Astrocyte of the cerebellum (primary cell): ENCODE measurements at regions not wholly inside any gene's neighbourhood (a gene's known extent, or its start where the extent isn't known, plus 50 kb on each side); places are given as distances from the start of the nearest gene placed in this dataset.

Experiments used
- DNase-seq: peaks from one replicate; pipeline ENCODE4 v3.0.0-alpha.2; 2011; ENCODE audit warnings: low read depth
- H3K4me3 ChIP-seq: 2 replicates; pipeline ENCODE4 v1.5.1; 2011; ENCODE audit warnings: mild to moderate bottlenecking, low read depth, low read length, moderate library complexity
- CTCF ChIP-seq: IDR thresholded peaks from 2 replicates; pipeline ENCODE4 v1.5.1; 2012; ENCODE audit warnings: low read length, low read depth, moderate library complexity, mild to moderate bottlenecking; ENCODE audit errors: missing control alignments
- in situ Hi-C: cut with HindIII; loops from 2 replicates; pipeline ENCODE4 v1.10.0; 2017; ENCODE audit warnings: low sequenced_read_pairs

GRCh38 chrX:107542040-107542439 lies 86.3 kb upstream of the PRPS1 start:
- no peak for TF ChIP-seq CTCF
- in situ Hi-C loops = no loop called here
- no peak for DNase-seq
- H3K4me3 ChIP-seq = no peak overlapping the region

- no peak for DNase-seq
- in situ Hi-C loops = no loop called here
- no peak overlapping the region for H3K4me3 ChIP-seq
- TF ChIP-seq CTCF = peak; percentile 30
These were observed 85.8 kb upstream of the PRPS1 start for GRCh38 chrX:107542500-107542899.

- in situ Hi-C loops = loop anchor here (5.0 kb wide), 1 partner anchor 55 kb away; no protein-coding TSS in a partner anchor
- DNase-seq = no peak
- no peak overlapping the region for H3K4me3 ChIP-seq
- no peak for TF ChIP-seq CTCF
These were observed 80.7 kb upstream of the PRPS1 start for GRCh38 chrX:107547621-107548020.

GRCh38 chrX:107548775-107549174 lies 79.5 kb upstream of the PRPS1 start:
- TF ChIP-seq CTCF = no peak
- in situ Hi-C loops = loop anchor here (5.0 kb wide), 1 partner anchor 54 kb away; no protein-coding TSS in a partner anchor
- DNase-seq = no peak
- no peak overlapping the region for H3K4me3 ChIP-seq

- no peak for TF ChIP-seq CTCF
- no peak overlapping the region for H3K4me3 ChIP-seq
- in situ Hi-C loops = loop anchor here (5.0 kb wide), 1 partner anchor 53 kb away; no protein-coding TSS in a partner anchor
- no peak for DNase-seq
These were observed 78.8 kb upstream of the PRPS1 start for GRCh38 chrX:107549504-107549903.

- no peak for DNase-seq
- in situ Hi-C loops = no loop called here
These were observed 76.8 kb upstream of the PRPS1 start for GRCh38 chrX:107551546-107551945.

More at GRCh38 chrX:107551546-107551945, 76.8 kb upstream of the PRPS1 start:
- no peak for TF ChIP-seq CTCF
- no peak overlapping the region for H3K4me3 ChIP-seq
